NCI-H1930 (cell line): ENCODE measurements at regions not wholly inside any gene's neighbourhood (a gene's known extent, or its start where the extent isn't known, plus 50 kb on each side); places are given as distances from the start of the nearest gene placed in this dataset.

Source experiments
- DNase-seq, 2 experiments: peaks; one replicate each; lab custom pipeline; 2025; lab: John Stamatoyannopoulos, UW

GRCh38 chr3:98962951-98963350, 61.5 kb upstream of the DCBLD2 start:
- no peak for DNase-seq

GRCh38 chr3:98962189-98962930, 60.9 kb upstream of the DCBLD2 start:
- no peak for DNase-seq

GRCh38 chr3:98961161-98962155, 60.0 kb upstream of the DCBLD2 start:
- no peak for DNase-seq

GRCh38 chr3:98957681-98958080, 56.2 kb upstream of the DCBLD2 start:
- DNase-seq: no peak

- no peak for DNase-seq
Measured at GRCh38 chr3:98956008-98956407, 54.5 kb upstream of the DCBLD2 start.

GRCh38 chr3:98954791-98955604, 53.5 kb upstream of the DCBLD2 start:
- no peak for DNase-seq

GRCh38 chr3:98954242-98954641, 52.7 kb upstream of the DCBLD2 start:
- DNase-seq: no peak

GRCh38 chr3:98952404-98952803, 50.9 kb upstream of the DCBLD2 start:
- DNase-seq: no peak
